GM19438 (cell line): ENCODE measurements at regions not wholly inside any gene's neighbourhood (a gene's known extent, or its start where the extent isn't known, plus 50 kb on each side); places are given as distances from the start of the nearest gene placed in this dataset.
"Not testable (repeated sequence)": the region's sequence is repeated elsewhere in the genome, so short reads cannot be mapped to it uniquely, and the experiment has no call there.

Source experiments
- ATAC-seq: cut with Tn5 transposase; IDR thresholded peaks from one replicate; pipeline ENCODE4 v1.9.1; 2021; ENCODE audit warnings: low read depth; ENCODE audit not compliant: unreplicated experiment

GRCh38 chr4:23973308-23973855 is 83.5 kb upstream of the PPARGC1A start:
- no peak for ATAC-seq

GRCh38 chr4:23972805-23973204 is 83.0 kb upstream of the PPARGC1A start:
- no peak for ATAC-seq

GRCh38 chr4:23972187-23972586 is 82.3 kb upstream of the PPARGC1A start:
- ATAC-seq = no peak

- no peak for ATAC-seq
These were observed 80.5 kb upstream of the PPARGC1A start for GRCh38 chr4:23970201-23970850.

- no peak for ATAC-seq
These were observed 79.8 kb upstream of the PPARGC1A start for GRCh38 chr4:23969635-23970145.

- no peak for ATAC-seq
These were observed 77.4 kb upstream of the PPARGC1A start for GRCh38 chr4:23967281-23967680.

GRCh38 chr4:23966725-23967124 is 76.9 kb upstream of the PPARGC1A start:
- no peak for ATAC-seq

GRCh38 chr4:23962462-23962861 is 72.6 kb upstream of the PPARGC1A start:
- ATAC-seq = no peak

- not testable (repeated sequence) for ATAC-seq
These were observed 71.5 kb upstream of the PPARGC1A start for GRCh38 chr4:23961395-23961794.

GRCh38 chr4:23959396-23960148 is 69.7 kb upstream of the PPARGC1A start:
- ATAC-seq = no peak

GRCh38 chr4:23958749-23959148 is 68.9 kb upstream of the PPARGC1A start:
- no peak for ATAC-seq

- ATAC-seq = no peak
These were observed 67.6 kb upstream of the PPARGC1A start for GRCh38 chr4:23957465-23957864.

GRCh38 chr4:23956601-23957364 is 66.9 kb upstream of the PPARGC1A start:
- ATAC-seq = no peak

- ATAC-seq = no peak
These were observed 62.4 kb upstream of the PPARGC1A start for GRCh38 chr4:23952258-23952657.

- no peak for ATAC-seq
These were observed 58.0 kb upstream of the PPARGC1A start for GRCh38 chr4:23947826-23948225.

- no peak for ATAC-seq
These were observed 56.5 kb upstream of the PPARGC1A start for GRCh38 chr4:23946299-23946698.

- ATAC-seq = no peak
These were observed 55.7 kb upstream of the PPARGC1A start for GRCh38 chr4:23945451-23946017.

- ATAC-seq = not testable (repeated sequence)
These were observed 54.7 kb upstream of the PPARGC1A start for GRCh38 chr4:23944556-23944955.

- no peak for ATAC-seq
These were observed 53.6 kb upstream of the PPARGC1A start for GRCh38 chr4:23943478-23943877.

- no peak for ATAC-seq
These were observed 52.6 kb upstream of the PPARGC1A start for GRCh38 chr4:23942471-23942870.
